Spleen (tissue), 11 donors: ENCODE measurements at regions not wholly inside any gene's neighbourhood (a gene's known extent, or its start where the extent isn't known, plus 50 kb on each side); places are given as distances from the start of the nearest gene placed in this dataset.

Experiments
- DNase-seq: peaks from one replicate; pipeline ENCODE4 v3.0.0-alpha.2; 2020
- H3K27ac ChIP-seq, 8 donors: fragments of 200-600 bp; sonication (generic) in 7 of 8; 1 replicate in 4 of 8; 2 replicates in 4 of 8; pipeline versions ENCODE4 v1.5.0 to v1.8.0; 2016 to 2021; ENCODE audit warnings: inconsistent platforms in 4 of 8, mild to moderate bottlenecking in 4 of 8, moderate library complexity in 1 of 8
- H3K27me3 ChIP-seq, 7 donors: fragments of 200-600 bp; sonication (generic) in 6 of 7; replicated peaks in 1 of 7; 1 replicate in 4 of 7; 2 replicates in 3 of 7; pipeline versions ENCODE4 v1.5.0 to v1.8.0; 2016 to 2021; ENCODE audit warnings: inconsistent platforms in 3 of 7, mild to moderate bottlenecking in 1 of 7
- H3K36me3 ChIP-seq, 6 donors: fragments of 200-600 bp; sonication (generic) in 5 of 6; 1 replicate in 4 of 6; 2 replicates in 2 of 6; pipeline versions ENCODE4 v1.5.0 to v1.8.0; 2016 to 2021; ENCODE audit warnings: inconsistent platforms in 2 of 6
- H3K4me1 ChIP-seq, 6 donors: fragments of 200-600 bp; sonication (generic) in 5 of 6; 1 replicate in 3 of 6; 2 replicates in 3 of 6; pipeline versions ENCODE4 v1.5.0 to v1.8.0; 2016 to 2021; ENCODE audit warnings: inconsistent platforms in 3 of 6
- H3K4me3 ChIP-seq, 8 donors: fragments of 200-600 bp; sonication (generic) in 7 of 8; 1 replicate in 4 of 8; 2 replicates in 4 of 8; pipeline versions ENCODE4 v1.5.0 to v1.8.0; 2016 to 2021; ENCODE audit warnings: inconsistent platforms in 4 of 8, mild to moderate bottlenecking in 4 of 8, moderate library complexity in 2 of 8
- H3K9me3 ChIP-seq, 8 donors: fragments of 200-600 bp; sonication (generic) in 7 of 8; 1 replicate in 4 of 8; 2 replicates in 4 of 8; pipeline versions ENCODE4 v1.5.0 to v1.8.0; 2016 to 2021; ENCODE audit warnings: inconsistent platforms in 4 of 8
- POLR2A ChIP-seq, 3 donors: fragments of 450-650 bp; IDR thresholded peaks; one replicate each; pipeline ENCODE4 v1.5.1; 2017; ENCODE audit warnings: antibody characterized with exemption in 3 of 3, mild to moderate bottlenecking in 1 of 3
- POLR2AphosphoS5 ChIP-seq, 3 donors: sonication (generic); formaldehyde crosslinking; IDR thresholded peaks; one replicate each; pipeline ENCODE4 v1.5.1; 2017; ENCODE audit warnings: antibody characterized with exemption in 3 of 3
- WGBS, 5 donors: extraction: QIAGEN DNeasy Blood & Tissue Kit in 3 of 5; methylation state at CpG; one replicate each; pipeline versions ENCODE4 v1.1.5 to v1.1.7; 2013 to 2018; 5-methylcytosine and 5-hydroxymethylcytosine counted together
- intact Hi-C: fragments of 100-400 bp; cut with DNase I; formaldehyde crosslinking; loops from one replicate; pipeline ENCODE4 v1.15.0; 2023; ENCODE audit warnings: low total_unique reads
- TF ChIP-seq, protein P1 (sequence below), 11 experiments: fragments of 200-600 bp in 7 of 11; fragments of 450-650 bp in 4 of 11; sonication (generic) in 4 of 11; IDR thresholded peaks in 8 of 11; conservative IDR thresholded peaks in 3 of 11; 1 replicate in 7 of 11; 2 replicates in 4 of 11; pipeline versions ENCODE4 v1.4.0 to v1.8.0; 2016 to 2021; ENCODE audit warnings: antibody characterized with exemption in 11 of 11, inconsistent platforms in 4 of 11, mild to moderate bottlenecking in 1 of 11
- donor health status: healthy with polysubstance abuse.
- donor health status: DM: no; HTN: no; CAD: no; lungs with moderate emphysema.
- donor health status: DM: no; HTN: no; CAD: no.
- donor health status: Bipolar disorder and iron deficiency.
- donor health status: healthy.
- donor health status: DM: no; HTN: no; CAD: no.
- donor health status: DM: yes; HTN: yes; CAD: no.

DNA sequence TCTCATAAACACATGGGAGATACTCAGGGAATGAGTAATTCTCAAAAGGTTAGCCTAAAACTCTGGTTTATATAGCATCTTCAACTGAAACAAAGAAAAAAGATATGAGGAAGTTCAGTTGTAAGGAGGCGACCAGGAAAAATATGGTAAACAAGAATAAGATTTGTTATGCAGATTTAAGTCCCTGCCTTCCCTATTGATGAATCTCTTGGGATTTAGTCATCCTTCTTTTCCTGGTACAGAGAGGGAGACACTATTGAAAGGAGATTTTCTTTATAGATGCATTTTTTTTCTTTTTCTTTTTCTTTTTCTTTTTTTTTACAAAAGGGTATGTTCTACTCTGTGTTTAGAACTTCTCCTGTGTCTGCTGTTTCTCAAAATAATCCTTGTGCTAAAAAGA is 557.5 kb downstream of the DNAJB9 start:
- no peak for TF ChIP-seq POLR2AphosphoS5 (IDR thresholded peaks at IDR 0.05)
- TF ChIP-seq POLR2A (IDR thresholded peaks at IDR 0.05): no peak
- TF ChIP-seq, protein P1, sequence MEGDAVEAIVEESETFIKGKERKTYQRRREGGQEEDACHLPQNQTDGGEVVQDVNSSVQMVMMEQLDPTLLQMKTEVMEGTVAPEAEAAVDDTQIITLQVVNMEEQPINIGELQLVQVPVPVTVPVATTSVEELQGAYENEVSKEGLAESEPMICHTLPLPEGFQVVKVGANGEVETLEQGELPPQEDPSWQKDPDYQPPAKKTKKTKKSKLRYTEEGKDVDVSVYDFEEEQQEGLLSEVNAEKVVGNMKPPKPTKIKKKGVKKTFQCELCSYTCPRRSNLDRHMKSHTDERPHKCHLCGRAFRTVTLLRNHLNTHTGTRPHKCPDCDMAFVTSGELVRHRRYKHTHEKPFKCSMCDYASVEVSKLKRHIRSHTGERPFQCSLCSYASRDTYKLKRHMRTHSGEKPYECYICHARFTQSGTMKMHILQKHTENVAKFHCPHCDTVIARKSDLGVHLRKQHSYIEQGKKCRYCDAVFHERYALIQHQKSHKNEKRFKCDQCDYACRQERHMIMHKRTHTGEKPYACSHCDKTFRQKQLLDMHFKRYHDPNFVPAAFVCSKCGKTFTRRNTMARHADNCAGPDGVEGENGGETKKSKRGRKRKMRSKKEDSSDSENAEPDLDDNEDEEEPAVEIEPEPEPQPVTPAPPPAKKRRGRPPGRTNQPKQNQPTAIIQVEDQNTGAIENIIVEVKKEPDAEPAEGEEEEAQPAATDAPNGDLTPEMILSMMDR (IDR thresholded peaks at IDR 0.05 in 8 of 11, conservative IDR thresholded peaks at IDR 0.05 in 3 of 11): no peak
- 52 to 73% (median 58%) methylated on average over 1 of the region's 1 CpG for WGBS, 5 donors
- no peak for DNase-seq

GRCh38 chr7:109131141-109131540 is 561.5 kb downstream of the DNAJB9 start:
- WGBS, 5 donors: 32 to 54% (median 34%) methylated on average over 1 of the region's 1 CpG
- Histone ChIP-seq H3K4me3 (no peak overlapping the region), H3K36me3 (no peaks in the 10 kb centered on the region), H3K9me3 (peaks cover 0 to 51% (median 31%) of the 10 kb centered on the region in 8 donors), H3K4me1 (no peaks in the 10 kb centered on the region), H3K27me3 (no peaks in the 10 kb centered on the region), H3K27ac (no peak overlapping the region)
- intact Hi-C loops: no loop called here
- DNase-seq: no peak
- TF ChIP-seq, protein P1 (IDR thresholded peaks at IDR 0.05 in 8 of 11, conservative IDR thresholded peaks at IDR 0.05 in 3 of 11): no peak
- TF ChIP-seq POLR2A (IDR thresholded peaks at IDR 0.05): no peak
- no peak for TF ChIP-seq POLR2AphosphoS5 (IDR thresholded peaks at IDR 0.05)

More for the DNA sequence above, 557.5 kb downstream of the DNAJB9 start:
- Histone ChIP-seq H3K27me3 (no peaks in the 10 kb centered on the region), H3K4me3 (no peak overlapping the region), H3K9me3 (peaks cover 0 to 18% (median 2%) of the 10 kb centered on the region in 8 donors), H3K36me3 (no peaks in the 10 kb centered on the region), H3K27ac (no peak overlapping the region), H3K4me1 (no peaks in the 10 kb centered on the region)
- intact Hi-C loops: no loop called here

- TF ChIP-seq, protein P1 (IDR thresholded peaks at IDR 0.05 in 8 of 11, conservative IDR thresholded peaks at IDR 0.05 in 3 of 11): no peak
- TF ChIP-seq POLR2AphosphoS5 (IDR thresholded peaks at IDR 0.05) (no peak), POLR2A (IDR thresholded peaks at IDR 0.05) (no peak)
- no peak for DNase-seq
- intact Hi-C loops: no loop called here
- H3K27me3 ChIP-seq: no peaks in the 10 kb centered on the region
- H3K36me3 ChIP-seq: no peaks in the 10 kb centered on the region
- H3K27ac ChIP-seq: no peak overlapping the region
- no peak overlapping the region for H3K4me3 ChIP-seq
- H3K9me3 ChIP-seq: peaks cover 0 to 53% (median 44%) of the 10 kb centered on the region in 8 donors
- H3K4me1 ChIP-seq: no peaks in the 10 kb centered on the region
- 79 to 89% (median 85%) methylated on average over 3 of the region's 3 CpGs for WGBS, 5 donors
Measured at GRCh38 chr7:109136893-109137292, 567.2 kb downstream of the DNAJB9 start.

GRCh38 chr7:109154748-109155147 is 585.1 kb downstream of the DNAJB9 start:
- Histone ChIP-seq H3K4me1 (no peaks in the 10 kb centered on the region), H3K36me3 (no peaks in the 10 kb centered on the region), H3K4me3 (no peak overlapping the region), H3K27me3 (no peaks in the 10 kb centered on the region), H3K9me3 (peaks cover 0 to 11% (median 3%) of the 10 kb centered on the region in 8 donors), H3K27ac (no peak overlapping the region)
- intact Hi-C loops: no loop called here
- no peak for DNase-seq
- TF ChIP-seq POLR2A (IDR thresholded peaks at IDR 0.05) (no peak), POLR2AphosphoS5 (IDR thresholded peaks at IDR 0.05) (no peak)
- 46 to 56% (median 49%) methylated on average over 2 of the region's 2 CpGs for WGBS, 5 donors

DNA sequence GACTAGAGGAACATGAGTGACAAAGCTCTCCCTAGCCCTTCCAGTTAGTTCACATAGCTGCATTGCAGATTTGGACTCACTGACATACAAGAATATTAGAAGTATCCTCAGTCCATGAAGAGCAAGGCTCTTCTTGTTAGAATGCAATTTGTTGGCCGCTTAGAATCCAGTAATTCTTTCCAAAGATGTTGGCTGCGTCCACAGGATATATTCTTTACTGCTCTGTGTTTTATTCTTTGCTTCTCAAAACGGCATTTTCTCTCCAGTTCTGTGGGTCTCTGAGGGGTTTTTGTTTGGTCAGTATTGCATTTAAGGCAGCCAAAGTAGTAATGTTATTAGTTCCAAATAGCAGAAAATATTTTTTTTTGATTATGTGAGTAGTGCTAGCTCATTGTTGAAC is 588.6 kb downstream of the DNAJB9 start:
- Histone ChIP-seq H3K27ac (no peak overlapping the region), H3K27me3 (no peaks in the 10 kb centered on the region), H3K9me3 (peaks cover 0 to 11% (median 0%) of the 10 kb centered on the region in 8 donors), H3K4me3 (no peak overlapping the region), H3K36me3 (no peaks in the 10 kb centered on the region), H3K4me1 (no peaks in the 10 kb centered on the region)
- 58 to 87% (median 61%) methylated on average over 3 of the region's 3 CpGs for WGBS, 5 donors
- DNase-seq: no peak
- TF ChIP-seq POLR2A (IDR thresholded peaks at IDR 0.05) (no peak), POLR2AphosphoS5 (IDR thresholded peaks at IDR 0.05) (no peak)
- TF ChIP-seq, protein P1 (IDR thresholded peaks at IDR 0.05 in 8 of 11, conservative IDR thresholded peaks at IDR 0.05 in 3 of 11): no peak
- intact Hi-C loops: no loop called here
